Caco-2 (cell line): ENCODE measurements at regions not wholly inside any gene's neighbourhood (a gene's known extent, or its start where the extent isn't known, plus 50 kb on each side); places are given as distances from the start of the nearest gene placed in this dataset.
A peak's percentile ranks its signal among the peaks of the same experiment; 100 is the strongest.

ENCODE experiments used
- BruUV-seq: library from RNA; stranded (reverse); fragments of 400-500 nt; replicated peaks from 2 replicates; lab custom pipeline; 2021; lab: Mats Ljungman, UMichigan
- CTCF ChIA-PET: fragments of 300-600 bp; sonication (Branson Sonifier 250); formaldehyde crosslinking; loops from one replicate; lab custom pipeline; 2022; ENCODE audit warnings: antibody characterized with exemption; lab: Charles Lee
- POLR2A ChIA-PET: fragments of 300-600 bp; sonication (Branson Sonifier 250); formaldehyde crosslinking; loops from one replicate; lab custom pipeline; 2022; ENCODE audit warnings: antibody characterized with exemption; lab: Charles Lee
- DNase-seq, 2 experiments: peaks; one replicate each; pipeline versions ENCODE4 v3.0.0 to v3.0.0-alpha.2; 2020 to 2022
- H3K27me3 ChIP-seq: replicated peaks from 2 replicates; pipeline ENCODE4 v1.6.0; 2011; ENCODE audit warnings: low read length; ENCODE audit not compliant: control insufficient read depth, insufficient read depth
- H3K36me3 ChIP-seq: 2 replicates; pipeline ENCODE4 v1.5.1; 2011; ENCODE audit warnings: low read length; ENCODE audit not compliant: control insufficient read depth, insufficient read depth
- H3K4me1 ChIP-seq: fragments of 250-450 bp; sonication (Bioruptor Pico); 2 replicates; pipeline ENCODE4 v1.5.1; 2020; ENCODE audit warnings: mild to moderate bottlenecking
- H3K4me3 ChIP-seq: 2 replicates; pipeline ENCODE4 v1.5.1; 2011; ENCODE audit warnings: low read depth, mild to moderate bottlenecking, control low read depth, low read length
- H3K9me3 ChIP-seq: fragments of 250-450 bp; sonication (Bioruptor Pico); 2 replicates; pipeline ENCODE4 v1.5.1; 2020; ENCODE audit warnings: mild to moderate bottlenecking, moderate library complexity
- H3K27ac Mint-ChIP-seq: one replicate; pipeline ENCODE4 v1.8.0; 2022; ENCODE audit warnings: mixed read lengths; ENCODE audit not compliant: unreplicated experiment
- H3K27me3 Mint-ChIP-seq: one replicate; pipeline ENCODE4 v1.8.0; 2022; ENCODE audit warnings: mixed read lengths; ENCODE audit not compliant: insufficient read depth, unreplicated experiment
- H3K36me3 Mint-ChIP-seq: one replicate; pipeline ENCODE4 v1.8.0; 2022; ENCODE audit warnings: mild to moderate bottlenecking, mixed read lengths; ENCODE audit not compliant: insufficient read depth, unreplicated experiment
- H3K4me1 Mint-ChIP-seq: one replicate; pipeline ENCODE4 v1.8.0; 2022; ENCODE audit warnings: low read depth, mixed read lengths; ENCODE audit not compliant: unreplicated experiment
- H3K4me3 Mint-ChIP-seq: one replicate; pipeline ENCODE4 v1.8.0; 2022; ENCODE audit warnings: mild to moderate bottlenecking, moderate library complexity, mixed read lengths; ENCODE audit not compliant: unreplicated experiment
- H3K9me3 Mint-ChIP-seq: one replicate; pipeline ENCODE4 v1.8.0; 2022; ENCODE audit warnings: mixed read lengths; ENCODE audit not compliant: unreplicated experiment
- intact Hi-C: fragments of 100-400 bp; cut with micrococcal nuclease; formaldehyde crosslinking; loops from one replicate; pipeline ENCODE4 v1.10.0; 2022; ENCODE audit not compliant: unreplicated experiment
- TF ChIP-seq, protein P1 (sequence below), 2 experiments: fragments of 200-600 bp in 1 of 2; IDR thresholded peaks; 1 replicate in 1 of 2; 2 replicates in 1 of 2; pipeline versions ENCODE4 v1.5.1 to v1.8.0; 2011 to 2022; ENCODE audit warnings: antibody characterized with exemption in 1 of 2, control low read depth in 1 of 2, inconsistent platforms in 1 of 2, low read depth in 1 of 2, low read length in 1 of 2, mild to moderate bottlenecking in 1 of 2, moderate library complexity in 1 of 2; ENCODE audit not compliant: insufficient read depth in 1 of 2, severe bottlenecking in 1 of 2, unreplicated experiment in 1 of 2

DNA sequence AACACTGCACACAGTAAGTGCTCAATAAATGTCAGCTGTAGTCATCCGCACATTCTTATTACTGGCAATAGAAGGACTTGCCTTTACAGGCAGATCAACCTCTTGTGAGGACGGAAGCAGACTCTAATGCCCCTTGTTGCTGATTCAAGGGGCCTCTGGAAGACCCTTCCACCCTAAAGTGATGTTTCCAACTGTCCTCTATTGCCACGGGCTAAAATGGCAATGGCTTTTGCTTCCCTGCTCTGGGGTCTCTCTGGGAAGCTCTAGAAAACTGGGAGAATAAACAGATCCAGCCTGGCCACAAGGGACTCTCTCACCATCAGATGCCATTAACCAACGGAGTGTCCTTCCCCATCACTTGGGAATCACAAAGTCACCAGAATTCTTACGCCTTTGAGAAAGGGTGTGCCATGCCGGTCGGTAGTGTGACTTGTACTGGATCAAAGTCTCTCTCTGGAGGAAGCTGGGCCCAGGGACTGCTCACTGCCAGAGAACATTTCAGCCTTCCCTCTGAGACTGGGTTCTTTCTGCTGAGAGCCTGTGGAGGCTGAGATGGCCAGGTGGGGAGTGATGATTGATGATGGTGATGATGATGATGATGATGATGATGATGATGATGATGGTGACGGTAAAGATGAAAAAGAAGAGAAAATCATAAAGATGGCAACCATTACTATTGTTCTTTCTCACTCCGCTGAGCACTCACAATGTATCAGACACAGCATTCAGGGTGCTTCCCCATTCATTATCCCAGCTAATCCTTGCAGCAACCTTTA, 146.8 kb downstream of the CYLD start:
- no TSS peak for BruUV-seq
- H3K9me3 ChIP-seq, result peaks cover 3% of the 10 kb centered on the region; the same call in 1 of the 2 replicates
- Mint-ChIP-seq H3K36me3 (no peaks in the 10 kb centered on the region), H3K4me1 (no peaks in the 10 kb centered on the region), H3K9me3 (peaks cover 12% of the 10 kb centered on the region), H3K27me3 (peaks cover 12% of the 10 kb centered on the region), H3K27ac (no peak overlapping the region), H3K4me3 (no peak overlapping the region)
- DNase-seq, result no peak
- H3K36me3 ChIP-seq, result no peaks in the 10 kb centered on the region
- no peaks in the 10 kb centered on the region for H3K27me3 ChIP-seq
- TF ChIP-seq, protein P1, sequence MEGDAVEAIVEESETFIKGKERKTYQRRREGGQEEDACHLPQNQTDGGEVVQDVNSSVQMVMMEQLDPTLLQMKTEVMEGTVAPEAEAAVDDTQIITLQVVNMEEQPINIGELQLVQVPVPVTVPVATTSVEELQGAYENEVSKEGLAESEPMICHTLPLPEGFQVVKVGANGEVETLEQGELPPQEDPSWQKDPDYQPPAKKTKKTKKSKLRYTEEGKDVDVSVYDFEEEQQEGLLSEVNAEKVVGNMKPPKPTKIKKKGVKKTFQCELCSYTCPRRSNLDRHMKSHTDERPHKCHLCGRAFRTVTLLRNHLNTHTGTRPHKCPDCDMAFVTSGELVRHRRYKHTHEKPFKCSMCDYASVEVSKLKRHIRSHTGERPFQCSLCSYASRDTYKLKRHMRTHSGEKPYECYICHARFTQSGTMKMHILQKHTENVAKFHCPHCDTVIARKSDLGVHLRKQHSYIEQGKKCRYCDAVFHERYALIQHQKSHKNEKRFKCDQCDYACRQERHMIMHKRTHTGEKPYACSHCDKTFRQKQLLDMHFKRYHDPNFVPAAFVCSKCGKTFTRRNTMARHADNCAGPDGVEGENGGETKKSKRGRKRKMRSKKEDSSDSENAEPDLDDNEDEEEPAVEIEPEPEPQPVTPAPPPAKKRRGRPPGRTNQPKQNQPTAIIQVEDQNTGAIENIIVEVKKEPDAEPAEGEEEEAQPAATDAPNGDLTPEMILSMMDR (IDR thresholded peaks at IDR 0.05; ENCODE audit: insufficient read depth in 1 of 2, low read depth in 1 of 2, low read length in 1 of 2, severe bottlenecking in 1 of 2, unreplicated experiment in 1 of 2), result no peak
- CTCF ChIA-PET, result no interaction called here
- no peaks in the 10 kb centered on the region for H3K4me1 ChIP-seq
- no peak overlapping the region for H3K4me3 ChIP-seq
- POLR2A ChIA-PET, result no interaction called here
- intact Hi-C loops, result no loop called here

DNA sequence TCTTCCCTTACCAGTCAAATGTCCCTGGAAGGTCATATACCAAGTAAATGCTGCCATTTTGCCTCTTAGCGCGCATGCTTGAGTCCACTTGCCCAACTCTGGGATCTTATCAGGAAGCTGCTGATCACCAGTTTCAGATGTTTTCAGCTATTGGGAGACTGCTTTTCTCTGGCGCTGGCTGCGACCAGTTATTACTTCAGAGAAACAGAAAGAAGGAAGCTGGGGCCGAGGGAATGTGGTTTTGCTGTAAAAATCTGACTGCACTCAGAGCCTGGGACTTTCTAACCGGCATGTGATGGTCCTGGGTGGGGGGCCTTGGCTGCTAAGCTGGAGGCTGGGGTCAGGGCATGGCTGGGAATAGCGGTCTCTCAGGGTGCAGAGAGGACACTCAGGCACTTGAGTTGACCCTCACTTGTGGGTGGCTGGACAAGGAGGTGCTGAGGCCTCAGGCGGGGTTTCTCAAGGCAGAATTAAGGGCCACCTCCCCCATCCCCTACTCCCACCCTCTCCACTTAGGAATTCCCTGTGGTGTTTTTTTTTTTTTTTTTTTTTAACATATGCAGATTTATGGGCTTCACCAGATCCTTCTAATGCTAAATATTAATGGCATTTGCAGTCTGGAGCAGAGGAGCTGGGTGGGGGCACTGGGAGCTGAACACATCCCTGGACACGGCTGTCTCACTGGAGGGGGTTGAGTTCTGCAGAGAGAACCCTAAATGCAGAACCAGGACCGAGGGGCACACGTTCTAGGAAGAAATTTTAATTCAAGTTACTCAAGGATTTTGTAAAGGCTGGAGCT, 145.8 kb downstream of the CYLD start:
- intact Hi-C loops, result no loop called here
- no TSS peak for BruUV-seq
- no peak overlapping the region for H3K4me3 ChIP-seq
- ChIA-PET CTCF (no interaction called here), POLR2A (no interaction called here)
- H3K9me3 ChIP-seq, result peaks cover 5% of the 10 kb centered on the region; the same call in 1 of the 2 replicates
- H3K9me3 Mint-ChIP-seq, result peaks cover 13% of the 10 kb centered on the region
- no peaks in the 10 kb centered on the region for H3K36me3 Mint-ChIP-seq
- no peak overlapping the region for H3K4me3 Mint-ChIP-seq
- peaks cover 12% of the 10 kb centered on the region for H3K27me3 Mint-ChIP-seq
- no peaks in the 10 kb centered on the region for H3K27me3 ChIP-seq
- no peaks in the 10 kb centered on the region for H3K4me1 Mint-ChIP-seq
- no peaks in the 10 kb centered on the region for H3K4me1 ChIP-seq
- no peak overlapping the region for H3K27ac Mint-ChIP-seq
- no peaks in the 10 kb centered on the region for H3K36me3 ChIP-seq
- TF ChIP-seq, protein P1 (IDR thresholded peaks at IDR 0.05; ENCODE audit: insufficient read depth in 1 of 2, low read depth in 1 of 2, low read length in 1 of 2, severe bottlenecking in 1 of 2, unreplicated experiment in 1 of 2), result no peak
- DNase-seq, result no peak

DNA sequence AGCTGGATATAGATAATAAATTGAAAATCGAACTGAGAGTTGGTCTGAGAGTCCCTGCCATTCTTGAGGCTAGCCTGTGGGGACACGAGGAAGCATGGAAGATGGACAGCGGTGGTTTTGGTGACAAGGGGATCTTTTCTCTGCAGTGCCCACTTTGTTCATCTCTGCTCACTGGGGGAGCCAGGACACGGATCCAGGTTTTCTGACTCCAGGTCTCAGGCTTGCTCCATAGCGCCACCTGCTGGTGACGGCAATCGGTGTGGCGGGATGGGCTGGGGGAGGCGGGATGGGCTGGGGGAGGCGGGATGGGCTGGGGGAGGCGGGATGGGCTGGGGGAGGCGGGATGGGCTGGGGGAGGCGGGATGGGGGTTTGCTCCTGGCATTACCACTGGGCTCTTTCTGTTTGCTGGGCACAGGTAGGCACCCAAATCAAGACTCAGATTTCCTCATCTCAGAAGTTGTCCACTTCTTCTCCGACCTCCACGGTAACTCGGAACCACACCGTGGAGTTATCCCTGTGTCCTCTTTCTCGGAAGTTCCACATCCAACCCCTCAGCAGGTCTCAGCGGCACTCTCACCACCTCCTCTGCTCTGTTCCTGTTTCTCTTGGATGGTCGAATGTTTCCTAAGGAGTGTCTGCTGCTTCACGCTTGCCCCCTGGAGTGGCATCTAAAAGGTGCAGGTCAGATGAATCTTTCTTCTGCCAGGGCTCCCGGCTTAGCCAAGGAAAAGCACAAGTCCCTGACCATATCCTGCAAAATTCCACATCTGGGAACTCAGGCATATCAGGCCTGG, 142.4 kb downstream of the CYLD start:
- peak in 1 of 2 experiments; percentile 45 for DNase-seq
- no peaks in the 10 kb centered on the region for H3K4me1 ChIP-seq
- H3K4me3 ChIP-seq, result no peak overlapping the region
- H3K9me3 Mint-ChIP-seq, result peaks cover 13% of the 10 kb centered on the region
- ChIA-PET POLR2A (no interaction called here), CTCF (no interaction called here)
- peaks cover 3% of the 10 kb centered on the region for H3K27me3 Mint-ChIP-seq
- H3K4me3 Mint-ChIP-seq, result no peak overlapping the region
- peaks cover 5% of the 10 kb centered on the region; the same call in 1 of the 2 replicates for H3K9me3 ChIP-seq
- no peaks in the 10 kb centered on the region for H3K36me3 Mint-ChIP-seq
- intact Hi-C loops, result loop anchor here (5.0 kb wide), 1 partner anchor 52 kb away; no protein-coding TSS in a partner anchor
- no peak overlapping the region for H3K27ac Mint-ChIP-seq
- TF ChIP-seq, protein P1 (IDR thresholded peaks at IDR 0.05; ENCODE audit: insufficient read depth in 1 of 2, low read depth in 1 of 2, low read length in 1 of 2, severe bottlenecking in 1 of 2, unreplicated experiment in 1 of 2), result peak; percentile 37 to 38
- H3K27me3 ChIP-seq, result no peaks in the 10 kb centered on the region
- no peaks in the 10 kb centered on the region for H3K4me1 Mint-ChIP-seq
- no peaks in the 10 kb centered on the region for H3K36me3 ChIP-seq
- BruUV-seq, result no TSS peak
